Upper lobe of right lung (tissue), 1 donor: ENCODE measurements at regions not wholly inside any gene's neighbourhood (a gene's known extent, or its start where the extent isn't known, plus 50 kb on each side); places are given as distances from the start of the nearest gene placed in this dataset.

ENCODE experiments used
- ATAC-seq: fragments of 200-7000 bp; cut with Tn5 transposase; one replicate; pipeline ENCODE4 v1.9.1; 2020; ENCODE audit warnings: mild to moderate bottlenecking, moderate library complexity
- DNase-seq: peaks from one replicate; pipeline ENCODE4 v3.0.0-alpha.2; 2020
- H3K27ac ChIP-seq: fragments of 200-600 bp; one replicate; pipeline ENCODE4 v1.8.0; 2022
- H3K27me3 ChIP-seq: fragments of 200-600 bp; one replicate; pipeline ENCODE4 v1.8.0; 2022; ENCODE audit warnings: mild to moderate bottlenecking
- H3K36me3 ChIP-seq: fragments of 200-600 bp; one replicate; pipeline ENCODE4 v1.8.0; 2022
- H3K4me1 ChIP-seq: fragments of 200-600 bp; one replicate; pipeline ENCODE4 v1.8.0; 2022
- H3K4me3 ChIP-seq: fragments of 200-600 bp; one replicate; pipeline ENCODE4 v1.8.0; 2022; ENCODE audit warnings: mild to moderate bottlenecking
- H3K9me3 ChIP-seq: fragments of 200-600 bp; one replicate; pipeline ENCODE4 v1.8.0; 2022
- CTCF ChIP-seq: fragments of 200-600 bp; IDR thresholded peaks from one replicate; pipeline ENCODE4 v1.8.0; 2022; ENCODE audit warnings: antibody characterized with exemption
- intact Hi-C: fragments of 100-400 bp; cut with DNase I; formaldehyde crosslinking; loops from one replicate; pipeline ENCODE4 v1.11.0; 2022
- donor health status: DM: no; HTN: yes; CAD: no; lungs with severe emphysema.

GRCh38 chr3:30141178-30141581 is 465.2 kb upstream of the TGFBR2 start:
- no peak for DNase-seq
- H3K36me3 ChIP-seq: no peaks in the 10 kb centered on the region
- no peak for ATAC-seq
- no peak overlapping the region for H3K27ac ChIP-seq
- no peak overlapping the region for H3K4me3 ChIP-seq
- no peaks in the 10 kb centered on the region for H3K4me1 ChIP-seq
- no peaks in the 10 kb centered on the region for H3K9me3 ChIP-seq
- intact Hi-C loops: no loop called here
- no peak for TF ChIP-seq CTCF
- no peaks in the 10 kb centered on the region for H3K27me3 ChIP-seq

- no peak overlapping the region for H3K27ac ChIP-seq
- intact Hi-C loops: no loop called here
- DNase-seq (no peak), ATAC-seq (no peak)
- no peak overlapping the region for H3K4me3 ChIP-seq
- no peak for TF ChIP-seq CTCF
- no peaks in the 10 kb centered on the region for H3K27me3 ChIP-seq
- no peaks in the 10 kb centered on the region for H3K9me3 ChIP-seq
- no peaks in the 10 kb centered on the region for H3K4me1 ChIP-seq
- no peaks in the 10 kb centered on the region for H3K36me3 ChIP-seq
These were observed 464.5 kb upstream of the TGFBR2 start for GRCh38 chr3:30141927-30142326.

- no peak for TF ChIP-seq CTCF
- Histone ChIP-seq H3K4me1 (no peaks in the 10 kb centered on the region), H3K9me3 (no peaks in the 10 kb centered on the region), H3K27me3 (no peaks in the 10 kb centered on the region), H3K27ac (no peak overlapping the region), H3K36me3 (no peaks in the 10 kb centered on the region), H3K4me3 (no peak overlapping the region)
- DNase-seq (no peak), ATAC-seq (no peak)
- intact Hi-C loops: no loop called here
These were observed 463.5 kb upstream of the TGFBR2 start for GRCh38 chr3:30142946-30143345.

GRCh38 chr3:30145281-30145680 is 461.1 kb upstream of the TGFBR2 start:
- Histone ChIP-seq H3K4me3 (no peak overlapping the region), H3K27me3 (no peaks in the 10 kb centered on the region), H3K9me3 (no peaks in the 10 kb centered on the region), H3K4me1 (no peaks in the 10 kb centered on the region), H3K27ac (no peak overlapping the region), H3K36me3 (no peaks in the 10 kb centered on the region)
- intact Hi-C loops: no loop called here
- no peak for DNase-seq
- TF ChIP-seq CTCF: no peak
- no peak for ATAC-seq

GRCh38 chr3:30146978-30147377 is 459.4 kb upstream of the TGFBR2 start:
- no peaks in the 10 kb centered on the region for H3K27me3 ChIP-seq
- TF ChIP-seq CTCF: no peak
- intact Hi-C loops: no loop called here

GRCh38 chr3:30154853-30155252 is 451.5 kb upstream of the TGFBR2 start:
- ATAC-seq: no peak
- Histone ChIP-seq H3K4me1 (peaks cover 5% of the 10 kb centered on the region), H3K4me3 (no peak overlapping the region), H3K27me3 (no peaks in the 10 kb centered on the region), H3K36me3 (no peaks in the 10 kb centered on the region), H3K9me3 (no peaks in the 10 kb centered on the region), H3K27ac (no peak overlapping the region)
- TF ChIP-seq CTCF: no peak
- intact Hi-C loops: no loop called here
- DNase-seq: no peak

More at GRCh38 chr3:30146978-30147377, 459.4 kb upstream of the TGFBR2 start:
- Histone ChIP-seq H3K27ac (no peak overlapping the region), H3K4me1 (no peaks in the 10 kb centered on the region), H3K4me3 (no peak overlapping the region), H3K9me3 (no peaks in the 10 kb centered on the region), H3K36me3 (no peaks in the 10 kb centered on the region)
- ATAC-seq (no peak), DNase-seq (no peak)
